Jurkat, Clone E6-1 (cell line): ENCODE measurements at regions not wholly inside any gene's neighbourhood (a gene's known extent, or its start where the extent isn't known, plus 50 kb on each side); places are given as distances from the start of the nearest gene placed in this dataset.
"Not testable (repeated sequence)": the region's sequence is repeated elsewhere in the genome, so short reads cannot be mapped to it uniquely, and the experiment has no call there.

Experiments
- DNase-seq: peaks from one replicate; pipeline ENCODE4 v3.0.0-alpha.2; 2011; ENCODE audit warnings: low read depth, low spot score
- H3K4me3 ChIP-seq: 2 replicates; pipeline ENCODE4 v1.5.1; 2011; ENCODE audit warnings: mild to moderate bottlenecking, low read length, control low read depth, moderate library complexity

GRCh38 chr10:83448013-83448412, 691.3 kb upstream of the GHITM start:
- no peak for DNase-seq
- H3K4me3 ChIP-seq: no peak overlapping the region

- no peak for DNase-seq
- no peak overlapping the region for H3K4me3 ChIP-seq
Measured at GRCh38 chr10:83458611-83459010, 680.7 kb upstream of the GHITM start.

- H3K4me3 ChIP-seq: no peak overlapping the region
Measured at GRCh38 chr10:83459124-83459523, 680.2 kb upstream of the GHITM start.

GRCh38 chr10:83469728-83470331, 669.5 kb upstream of the GHITM start:
- no peak for DNase-seq
- H3K4me3 ChIP-seq: no peak overlapping the region

More at GRCh38 chr10:83459124-83459523, 680.2 kb upstream of the GHITM start:
- DNase-seq: no peak

- DNase-seq: no peak
- H3K4me3 ChIP-seq: no peak overlapping the region
Measured at GRCh38 chr10:83476211-83476610, 663.1 kb upstream of the GHITM start.

- no peak for DNase-seq
- H3K4me3 ChIP-seq: no peak overlapping the region
Measured at GRCh38 chr10:83489161-83489560, 650.1 kb upstream of the GHITM start.

GRCh38 chr10:83492004-83492403, 647.3 kb upstream of the GHITM start:
- no peak overlapping the region for H3K4me3 ChIP-seq
- no peak for DNase-seq

GRCh38 chr10:83512681-83513080, 626.6 kb upstream of the GHITM start:
- no peak for DNase-seq
- no peak overlapping the region for H3K4me3 ChIP-seq

GRCh38 chr10:83515001-83515400, 624.3 kb upstream of the GHITM start:
- DNase-seq: no peak
- no peak overlapping the region for H3K4me3 ChIP-seq

- no peak overlapping the region for H3K4me3 ChIP-seq
- no peak for DNase-seq
Measured at GRCh38 chr10:83516788-83517187, 622.5 kb upstream of the GHITM start.

- H3K4me3 ChIP-seq: no peak overlapping the region
- DNase-seq: no peak
Measured at GRCh38 chr10:83517456-83517855, 621.9 kb upstream of the GHITM start.

- no peak for DNase-seq
Measured at GRCh38 chr10:83518779-83519178, 620.5 kb upstream of the GHITM start.

GRCh38 chr10:83520386-83520785, 618.9 kb upstream of the GHITM start:
- not testable (repeated sequence) for DNase-seq, H3K4me3 ChIP-seq

More at GRCh38 chr10:83518779-83519178, 620.5 kb upstream of the GHITM start:
- no peak overlapping the region for H3K4me3 ChIP-seq

GRCh38 chr10:83522456-83522855, 616.9 kb upstream of the GHITM start:
- DNase-seq: no peak
- no peak overlapping the region for H3K4me3 ChIP-seq

- no peak overlapping the region for H3K4me3 ChIP-seq
- no peak for DNase-seq
Measured at GRCh38 chr10:83522881-83523386, 616.4 kb upstream of the GHITM start.

GRCh38 chr10:83527934-83528333, 611.4 kb upstream of the GHITM start:
- H3K4me3 ChIP-seq: no peak overlapping the region
- no peak for DNase-seq

GRCh38 chr10:83533290-83533689, 606.0 kb upstream of the GHITM start:
- no peak overlapping the region for H3K4me3 ChIP-seq
- DNase-seq: no peak

- DNase-seq: no peak
- no peak overlapping the region for H3K4me3 ChIP-seq
Measured at GRCh38 chr10:83536426-83536825, 602.9 kb upstream of the GHITM start.

- no peak overlapping the region for H3K4me3 ChIP-seq
- DNase-seq: no peak
Measured at GRCh38 chr10:83538047-83538446, 601.3 kb upstream of the GHITM start.

- H3K4me3 ChIP-seq: no peak overlapping the region
- DNase-seq: no peak
Measured at GRCh38 chr10:83539528-83540308, 599.6 kb upstream of the GHITM start.

GRCh38 chr10:83541046-83541445, 598.3 kb upstream of the GHITM start:
- DNase-seq: no peak
- no peak overlapping the region for H3K4me3 ChIP-seq
